ENCODE measurements at regions not wholly inside any gene's neighbourhood (a gene's known extent, or its start where the extent isn't known, plus 50 kb on each side); places are given as distances from the start of the nearest gene placed in this dataset.

DNA sequence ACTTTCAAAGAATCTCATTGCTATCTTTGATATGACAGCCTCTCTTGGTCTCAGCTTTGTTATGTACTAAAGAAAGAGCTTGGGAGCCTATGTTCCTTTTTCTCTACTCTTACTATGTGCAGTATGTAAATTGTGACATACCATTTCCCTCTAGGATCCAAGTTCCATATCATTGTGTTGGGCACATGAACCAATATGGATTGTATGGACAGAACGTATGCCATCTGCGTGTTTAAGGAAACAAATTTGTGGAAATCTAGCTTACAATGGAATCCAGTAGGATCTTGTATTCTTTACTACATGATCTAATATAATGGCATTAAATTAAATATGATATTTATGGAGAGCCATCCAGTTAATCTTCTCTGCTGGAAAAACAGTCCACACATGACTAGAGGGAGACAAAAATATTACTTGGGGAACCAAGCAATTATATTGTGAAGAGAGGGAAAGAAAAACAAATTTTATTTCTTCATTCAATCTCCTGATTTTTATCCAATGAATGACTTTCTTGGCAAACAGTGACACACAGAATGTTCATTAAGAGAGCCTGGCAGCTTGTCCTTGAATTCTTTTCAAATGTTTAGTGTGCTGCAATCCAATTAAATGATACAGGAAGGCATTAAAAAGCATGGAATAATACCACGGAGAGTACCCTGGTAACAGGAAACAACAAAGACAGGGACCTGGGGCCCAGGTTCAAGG, 106.5 kb upstream of the DAB1 start:
- DNase-seq, result no peak

DNA sequence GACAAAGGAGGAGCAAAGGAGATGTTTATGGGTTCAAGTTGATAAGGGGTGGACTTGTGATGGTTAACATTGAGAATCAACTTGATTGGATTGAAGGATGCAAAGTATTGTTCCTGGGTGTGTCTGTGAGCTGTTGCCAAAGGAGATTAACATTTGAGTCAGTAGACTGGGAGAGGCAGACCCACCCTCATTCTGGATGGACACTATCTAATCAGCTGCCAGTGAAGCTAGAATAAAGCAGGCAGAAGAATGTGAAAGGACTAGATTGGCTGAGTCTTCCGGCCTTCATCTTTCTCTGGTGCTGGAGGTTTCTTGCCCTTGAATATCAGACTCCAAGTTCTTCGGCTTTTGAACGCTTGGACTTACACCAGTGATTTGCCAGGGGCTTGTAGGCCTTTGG, 98.7 kb upstream of the DAB1 start:
- no peak for DNase-seq

DNA sequence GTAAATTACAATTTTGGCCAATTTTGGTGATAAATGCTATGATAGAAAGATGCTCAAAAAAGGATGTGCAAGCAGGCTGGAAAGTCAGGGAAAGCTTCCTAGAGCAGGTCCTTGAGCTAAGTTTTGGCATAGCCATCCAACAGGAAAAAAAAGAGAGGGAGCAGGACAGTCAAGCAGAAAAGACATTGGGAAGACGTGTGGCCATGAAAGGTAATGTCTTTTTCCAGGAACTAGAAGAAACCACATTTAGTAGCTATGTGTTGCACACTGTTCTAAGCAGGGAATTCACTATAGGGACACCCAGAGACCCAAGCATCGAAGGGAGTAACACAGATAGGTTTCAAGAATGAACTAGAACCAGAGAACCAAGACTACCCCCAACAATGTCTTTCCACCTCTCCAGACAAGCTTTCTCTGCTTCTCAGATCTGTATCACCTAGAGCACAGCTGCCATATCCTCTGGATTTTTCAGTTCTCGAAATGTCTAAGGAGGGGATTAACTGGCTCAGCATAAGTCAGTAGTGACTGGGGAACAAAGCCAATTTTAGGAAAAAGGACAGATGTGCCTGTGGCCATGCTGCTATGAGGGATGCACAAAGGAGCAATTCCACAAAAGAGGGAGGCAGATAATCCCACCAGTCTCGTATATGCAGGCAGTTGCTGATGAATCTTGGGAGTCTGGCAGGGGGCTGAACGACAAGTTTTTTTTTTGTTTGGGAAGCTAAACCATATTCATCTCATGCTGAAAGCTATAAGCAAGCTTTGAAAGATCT, 97.1 kb upstream of the DAB1 start:
- no peak for DNase-seq

DNA sequence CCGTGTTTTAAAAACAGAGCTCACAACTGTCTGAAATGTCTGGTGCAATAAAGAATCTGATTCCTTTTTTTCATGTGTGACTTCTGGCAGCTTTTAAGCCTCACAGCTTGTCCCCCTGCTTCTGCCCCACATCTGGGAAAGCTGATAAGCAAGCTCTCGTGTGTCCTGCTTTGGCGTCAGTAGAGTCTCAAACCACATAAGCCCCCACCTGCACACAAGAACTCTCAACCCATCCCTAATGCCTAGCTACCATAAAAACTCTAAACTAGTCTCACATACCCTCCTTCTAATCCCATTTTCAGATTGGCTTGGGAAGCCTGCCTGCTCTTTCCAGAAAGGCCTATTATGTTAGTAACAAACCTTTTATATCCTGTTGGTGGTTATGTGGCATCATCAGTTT, 94.6 kb upstream of the DAB1 start:
- no peak for DNase-seq

DNA sequence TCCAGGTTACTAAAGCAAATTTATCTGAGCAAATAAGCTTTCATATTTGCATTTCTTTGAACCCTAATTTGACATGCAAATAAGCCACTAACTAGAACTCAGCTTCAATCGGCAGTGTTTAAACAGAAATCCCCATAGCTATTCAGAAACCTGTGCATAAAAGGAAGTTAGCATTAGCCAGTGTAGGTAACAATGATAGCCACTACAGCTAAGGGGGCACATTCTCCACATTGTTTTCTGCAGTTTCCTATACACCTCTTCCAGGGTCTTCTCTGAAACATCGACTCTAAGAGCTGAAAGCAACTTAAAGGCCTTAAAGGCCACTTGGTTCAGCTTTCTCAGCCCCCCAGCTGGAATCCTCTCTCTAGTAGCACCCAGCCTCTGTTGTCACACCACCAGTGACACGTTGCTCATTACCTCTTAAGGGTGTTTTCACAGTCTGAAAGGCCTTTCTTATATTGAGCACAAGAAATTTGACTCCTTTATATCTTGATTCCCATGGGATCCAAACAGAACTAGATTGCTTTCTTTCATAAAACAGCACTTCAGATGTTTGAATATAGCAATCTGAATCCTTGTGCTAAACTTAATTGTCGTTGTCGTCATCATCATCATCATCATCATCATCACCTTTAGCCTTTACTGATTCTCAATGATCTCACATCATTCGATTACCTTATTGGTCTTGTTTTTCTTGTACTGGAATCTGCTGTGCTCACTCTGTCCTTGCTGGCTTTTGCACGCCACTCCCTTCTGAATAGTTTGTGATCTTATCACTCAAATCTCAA, 93.9 kb upstream of the DAB1 start:
- no peak for DNase-seq

DNA sequence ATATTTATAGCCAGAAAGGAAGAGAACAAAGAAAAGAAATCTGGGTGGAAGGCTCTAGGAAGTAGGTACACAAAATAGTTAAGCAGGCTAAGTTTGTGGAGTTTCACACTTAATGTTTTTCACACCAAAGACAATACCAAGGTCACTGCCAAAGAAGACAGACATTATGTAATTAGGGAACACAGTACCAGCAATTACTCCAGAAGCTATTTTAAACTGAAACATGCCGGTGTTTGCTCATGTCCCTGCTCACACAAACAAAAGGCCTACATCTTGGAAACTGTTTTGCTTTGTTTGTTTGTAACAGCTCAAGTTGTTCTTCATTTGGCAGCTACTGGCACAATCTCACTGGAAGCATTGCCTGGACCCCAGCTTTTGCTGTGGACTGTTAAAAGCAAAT, 88.5 kb upstream of the DAB1 start:
- no peak for DNase-seq

DNA sequence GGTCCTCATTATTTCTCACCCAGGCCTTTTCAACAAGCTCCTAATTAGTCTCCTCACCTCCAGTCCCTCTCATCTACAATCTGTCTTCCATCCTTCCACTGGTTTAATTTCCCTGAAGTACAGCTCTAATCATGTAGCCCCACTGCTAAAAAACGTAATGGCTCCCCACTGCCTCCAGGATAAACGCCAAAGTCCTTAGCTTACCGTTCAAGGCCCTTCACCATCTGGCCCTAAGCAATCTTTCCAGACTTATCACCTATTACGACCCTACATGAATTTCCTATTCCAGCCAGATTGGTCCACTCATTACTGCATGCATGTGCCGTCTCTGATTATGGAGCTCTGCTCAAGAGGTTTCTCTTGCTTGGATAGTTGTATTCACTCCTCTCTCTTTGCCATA, 83.1 kb upstream of the DAB1 start:
- no peak for DNase-seq

DNA sequence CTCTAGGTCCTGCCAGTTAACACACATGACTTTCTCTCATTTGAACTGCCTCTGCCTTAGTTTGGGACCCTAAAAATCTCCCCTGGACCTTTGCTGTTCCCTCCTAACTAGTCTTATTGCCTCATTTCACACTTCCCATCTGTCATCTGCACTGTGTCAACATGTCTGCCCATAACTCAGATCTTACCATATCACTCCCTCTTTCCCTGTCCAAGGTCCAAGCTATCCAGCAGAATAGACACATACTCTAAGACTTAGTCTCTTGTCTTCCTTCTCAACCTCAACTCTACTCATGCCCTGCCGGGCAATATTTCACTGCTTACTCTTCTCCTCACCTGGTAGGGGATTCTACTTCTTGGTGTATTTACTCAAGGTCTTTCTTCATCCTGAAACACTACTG, 79.5 kb upstream of the DAB1 start:
- DNase-seq, result no peak

DNA sequence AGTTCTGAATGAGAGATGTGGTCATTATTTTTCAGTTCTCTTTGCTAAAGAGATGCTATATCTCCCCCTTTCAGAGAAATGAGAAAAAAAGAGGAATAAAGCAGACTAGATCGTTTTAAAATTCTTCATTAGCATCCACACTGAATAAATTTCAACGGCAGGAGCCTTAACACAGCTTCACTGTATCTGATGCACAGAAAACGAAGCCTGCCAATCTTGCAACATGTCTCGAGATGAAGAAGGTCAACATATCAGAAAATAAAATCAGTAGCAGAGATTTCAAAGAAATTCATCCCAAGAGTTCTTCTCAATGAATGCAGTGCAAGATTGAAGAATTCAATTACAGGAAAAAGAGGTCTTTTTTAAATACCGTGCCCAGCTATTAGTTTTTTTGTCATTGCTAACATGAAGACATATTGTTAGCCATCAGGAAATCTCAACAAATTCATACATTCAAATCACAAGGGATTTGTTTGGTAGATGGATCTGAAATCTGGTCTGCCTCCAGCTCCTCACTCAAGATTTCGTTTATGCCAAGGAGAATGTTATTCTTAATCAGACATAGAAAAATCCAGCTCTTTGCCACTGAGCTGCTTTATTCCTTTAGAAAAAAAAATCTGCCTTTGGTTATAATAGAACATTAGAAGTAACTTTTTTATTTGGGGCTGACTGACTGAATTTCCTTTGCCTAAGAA, 76.4 kb upstream of the DAB1 start:
- no peak for DNase-seq

DNA sequence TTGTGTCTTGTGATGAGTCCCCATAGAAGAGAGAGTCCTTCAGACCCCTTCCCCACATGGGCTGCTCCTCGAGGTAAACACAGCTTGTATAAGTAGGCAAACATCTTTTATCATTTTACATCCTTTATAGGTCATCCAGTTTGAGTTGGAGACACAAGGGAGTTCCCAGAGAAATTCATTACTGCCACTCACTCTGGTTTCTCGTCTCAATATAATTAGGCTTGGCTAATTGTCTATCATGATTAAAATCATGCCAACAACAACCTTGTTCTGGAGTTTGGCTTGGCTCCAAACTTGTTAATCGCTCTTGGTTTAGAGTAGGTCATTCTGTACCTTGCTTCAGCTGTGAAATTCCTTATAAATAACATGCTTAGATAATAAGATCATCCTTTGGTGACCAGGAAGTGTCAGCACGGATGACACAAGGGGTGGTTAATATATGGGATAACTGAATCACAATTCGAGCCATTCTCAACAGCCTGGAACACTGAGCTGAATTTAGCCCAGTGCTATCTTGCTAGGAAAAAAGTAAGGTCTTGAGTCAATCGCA, 70.7 kb upstream of the DAB1 start:
- no peak for DNase-seq

DNA sequence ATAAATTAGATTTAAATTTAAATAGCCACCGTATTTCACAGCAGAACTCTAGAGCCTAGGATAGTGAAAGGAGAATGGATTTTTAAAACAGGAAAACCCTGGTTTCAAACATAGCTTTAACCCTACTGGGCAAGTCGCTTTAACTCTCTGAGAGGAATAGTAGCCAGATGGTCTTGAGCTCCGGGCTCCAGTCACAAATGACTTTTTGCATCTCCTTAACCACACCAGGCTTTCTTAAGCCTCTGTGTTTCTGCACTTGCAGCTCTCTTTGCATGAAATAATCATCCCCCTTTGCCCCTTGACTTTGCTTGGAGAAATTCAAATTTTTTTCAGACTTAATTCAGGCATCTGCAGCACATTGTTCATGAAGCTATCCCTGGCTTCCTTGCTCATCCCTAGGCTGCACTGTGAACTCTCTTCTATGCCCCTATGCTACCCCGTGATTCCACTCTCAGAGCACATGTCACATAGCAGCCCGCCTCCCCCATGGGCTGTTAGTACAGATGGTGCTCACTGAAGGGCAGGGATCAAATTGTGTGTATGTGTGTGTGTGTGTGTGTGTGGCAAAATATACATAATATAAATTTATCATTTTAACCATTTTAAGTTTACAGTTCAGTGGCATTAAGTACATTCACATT, 68.8 kb upstream of the DAB1 start:
- DNase-seq, result no peak

DNA sequence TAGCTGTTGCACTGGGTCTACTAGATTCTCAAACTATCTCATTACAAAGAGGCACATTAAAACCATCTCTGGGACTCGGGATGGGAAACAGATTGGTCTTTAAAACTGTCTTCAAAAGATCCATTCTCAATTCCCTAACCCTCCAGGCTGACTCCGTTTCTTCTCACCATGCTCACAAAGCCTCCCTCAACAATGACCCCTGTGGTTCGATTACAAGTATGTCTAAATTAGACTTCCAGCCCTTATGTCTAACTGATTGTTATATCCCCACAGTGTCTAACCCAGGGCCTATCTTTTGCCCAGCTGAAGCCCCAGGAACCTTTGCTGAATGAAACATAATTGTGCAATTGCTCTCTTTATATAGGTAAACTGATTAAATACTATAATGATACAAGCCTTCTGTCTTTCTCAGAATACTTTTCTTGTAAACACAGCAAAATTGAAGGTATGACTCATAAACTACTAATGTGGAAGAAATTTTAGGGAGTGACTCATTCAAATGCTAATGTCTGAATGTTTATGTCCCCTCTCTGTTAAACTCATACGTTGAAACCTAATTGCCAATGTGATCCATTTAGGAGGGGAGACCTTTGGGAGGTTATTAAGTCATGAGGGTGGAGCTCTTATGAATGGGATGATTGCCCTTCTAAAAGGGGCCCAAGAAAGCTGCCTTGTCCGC, 65.6 kb upstream of the DAB1 start:
- DNase-seq, result no peak

DNA sequence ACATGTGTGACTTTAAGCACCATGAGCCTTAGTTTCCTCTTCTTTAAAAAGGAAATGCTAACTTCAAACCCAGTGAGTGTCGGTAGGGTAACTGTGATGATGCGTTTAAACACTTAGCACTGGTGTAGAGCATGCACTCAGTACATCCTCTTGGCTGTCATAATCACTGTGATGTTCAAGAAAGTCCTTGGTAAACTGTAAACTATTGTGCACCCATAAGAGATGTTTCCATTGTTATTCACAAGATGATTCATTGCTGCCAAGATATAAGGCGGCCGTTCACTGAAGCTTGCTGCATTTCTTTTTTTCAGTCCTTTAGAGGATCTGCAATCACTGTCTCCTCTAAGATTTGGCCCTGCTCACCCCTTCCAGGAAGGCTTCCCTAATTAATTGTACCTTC, 61.8 kb upstream of the DAB1 start:
- no peak for DNase-seq

DNA sequence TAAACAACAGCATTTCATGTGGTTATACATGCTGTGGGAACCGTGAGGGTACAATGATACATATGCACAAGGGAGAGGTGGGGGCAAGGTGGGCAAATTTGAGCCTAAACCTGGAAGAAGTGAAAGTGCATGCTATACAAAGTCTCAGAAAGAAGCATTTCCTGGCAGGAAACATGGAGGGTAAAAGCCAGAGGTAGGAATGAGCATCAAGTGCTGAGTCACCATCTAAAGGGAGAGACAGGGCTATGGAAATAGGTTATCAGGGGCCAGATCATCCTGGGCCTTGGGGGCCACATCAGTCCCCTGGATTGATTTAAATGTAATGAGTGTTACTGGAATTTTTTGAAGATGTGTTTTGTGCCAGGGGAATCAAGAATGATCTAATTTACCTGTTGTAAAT, 60.1 kb upstream of the DAB1 start:
- DNase-seq, result no peak

DNA sequence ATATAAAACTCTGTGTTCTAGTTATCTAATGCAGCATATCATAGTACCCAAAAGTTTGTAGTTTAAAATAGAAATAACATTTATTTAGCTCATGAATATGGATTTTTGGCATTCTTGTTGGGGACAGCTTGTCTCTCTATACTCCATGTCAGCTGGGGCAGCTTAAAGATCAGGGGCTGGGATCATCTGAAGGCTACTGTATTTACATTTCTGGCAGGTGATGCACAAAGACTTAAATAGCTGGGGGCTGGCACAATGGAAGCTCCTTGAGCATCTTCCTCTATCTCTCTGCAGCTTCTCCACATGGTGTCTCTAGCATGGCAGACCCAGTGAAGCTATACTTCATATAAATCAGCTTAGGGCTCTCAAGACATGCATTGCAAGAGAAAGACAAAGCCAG, 55.6 kb upstream of the DAB1 start:
- DNase-seq, result no peak

DNA sequence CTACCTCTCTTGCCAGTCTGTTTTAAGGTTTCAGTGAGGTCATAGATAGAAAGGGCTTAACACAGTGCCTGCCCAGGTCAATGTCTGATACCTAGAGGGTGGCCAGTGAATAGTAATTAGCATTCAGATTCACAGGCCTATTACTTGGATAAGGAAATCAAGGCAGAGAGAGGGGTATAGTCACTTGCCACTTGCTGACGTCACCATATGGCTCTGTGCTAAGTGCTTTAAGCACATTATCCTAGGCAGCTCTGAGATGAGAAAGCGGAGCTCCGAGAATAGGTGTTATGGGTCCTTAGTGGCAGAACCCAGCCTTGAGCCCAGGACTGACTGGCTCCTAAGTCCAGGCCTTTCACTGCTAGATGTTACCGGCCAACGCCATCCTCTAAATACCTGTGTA, 51.5 kb upstream of the DAB1 start:
- DNase-seq, result no peak

DNA sequence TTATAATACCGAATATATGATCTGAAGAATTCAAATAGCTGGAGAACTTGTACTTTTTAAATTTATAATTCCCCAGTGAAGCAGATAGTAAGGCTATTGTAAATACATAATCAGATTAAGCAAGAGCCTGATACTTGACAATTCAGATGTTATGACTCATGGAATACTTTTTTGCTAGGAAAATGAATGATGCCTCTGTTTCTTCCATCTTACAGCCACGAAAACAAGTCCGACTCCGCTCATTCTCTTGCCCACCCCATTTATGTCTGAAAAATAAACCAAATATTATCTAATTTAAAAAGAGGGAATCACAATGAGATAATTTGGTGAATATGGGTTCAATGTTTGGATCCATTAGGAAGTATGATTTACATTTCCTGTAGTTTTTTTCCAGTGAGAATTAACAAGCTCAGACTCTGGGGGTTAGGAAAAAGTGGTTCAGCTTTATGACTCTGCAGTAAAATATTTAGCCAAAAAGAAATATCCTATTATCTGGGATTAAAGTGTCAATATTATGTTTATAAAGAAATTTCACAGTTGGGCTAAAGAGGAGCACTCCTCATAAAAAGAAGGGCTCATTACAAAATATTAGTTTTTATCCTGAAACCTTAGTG, 50.4 kb upstream of the DAB1 start:
- DNase-seq, result no peak
